ENCODE measurements at regions not wholly inside any gene's neighbourhood (a gene's known extent, or its start where the extent isn't known, plus 50 kb on each side); places are given as distances from the start of the nearest gene placed in this dataset.
"Not testable (repeated sequence)": the region's sequence is repeated elsewhere in the genome, so short reads cannot be mapped to it uniquely, and the experiment has no call there.

GRCh38 chr3:34159613-34160420, 361.4 kb downstream of the PDCD6IP start:
- H4K20me1 ChIP-seq (ENCODE audit: control insufficient read depth, insufficient read depth): no peaks in the 10 kb centered on the region
- no peaks in the 10 kb centered on the region for H3K27me3 ChIP-seq (replicated peaks in 1 of 2; ENCODE audit: control insufficient read depth in 2 of 2, insufficient read depth in 2 of 2, low read length in 1 of 2)
- SMC1A ChIA-PET (ENCODE audit: uncharacterized antibody, unreplicated experiment): no interaction called here
- CTCF ChIA-PET: no interaction called here
- H3K9ac ChIP-seq (ENCODE audit: control insufficient read depth, insufficient read depth, low read length): no peak overlapping the region
- H3K4me1 ChIP-seq (ENCODE audit: control insufficient read depth, insufficient read depth, low read length): peaks cover 3% of the 10 kb centered on the region
- no peak overlapping the region for H3K4me2 ChIP-seq (ENCODE audit: control insufficient read depth, insufficient read depth)
- H3K79me2 ChIP-seq (ENCODE audit: control insufficient read depth, insufficient read depth, low read length): no peaks in the 10 kb centered on the region
- TF ChIP-seq LARP7 (IDR thresholded peaks at IDR 0.05): no peak
- no peak for TF ChIP-seq ZNF274 (IDR thresholded peaks at IDR 0.05; ENCODE audit: insufficient read depth, insufficient read length)
- no peak for TF ChIP-seq ZNF207 (IDR thresholded peaks at IDR 0.05; ENCODE audit: borderline replicate concordance)
- no peak for TF ChIP-seq EZH2 (IDR thresholded peaks at IDR 0.05; ENCODE audit: borderline replicate concordance, control insufficient read depth, low read depth, low read length)
- no peak for TF ChIP-seq POLR2AphosphoS2 (IDR thresholded peaks at IDR 0.05; ENCODE audit: low read depth, low read length)
- TF ChIP-seq CREB1 (IDR thresholded peaks at IDR 0.05; ENCODE audit: low read depth): no peak
- TF ChIP-seq CEBPZ (IDR thresholded peaks at IDR 0.05; ENCODE audit: low read depth, low read length): no peak
- TF ChIP-seq ZSCAN29 (IDR thresholded peaks at IDR 0.05): no peak
- no TSS peak for BruUV-seq (replicated peaks)
- ATAC-seq (no peak), DNase-seq (ENCODE audit: low read depth, low spot score) (no peak), FAIRE-seq (no peak)
- 26% methylated on average over 4 of the region's 4 CpGs for WGBS (ENCODE audit: insufficient coverage, insufficient replicate concordance, low lambda C conversion rate, missing lambda C conversion rate)
- RAD21 ChIA-PET (ENCODE audit: unreplicated experiment): interaction anchor here (0.7 kb wide), 1 partner anchor 9 kb away, joined by 3 read pairs; no protein-coding TSS in a partner anchor
- POLR2A ChIA-PET: no interaction called here
- in situ Hi-C loops (cut with MboI): no loop called here
- intact Hi-C loops (cut with micrococcal nuclease; ENCODE audit: unreplicated experiment): no loop called here
- no peak overlapping the region for H2AFZ ChIP-seq (ENCODE audit: control insufficient read depth, low read depth, low read length)
- H3K9me3 ChIP-seq (replicated peaks; ENCODE audit: control insufficient read depth, insufficient read depth, low read length): no peaks in the 10 kb centered on the region; the same call in 2 of the 3 replicates
- H3K27ac ChIP-seq (ENCODE audit: control insufficient read depth, insufficient read depth): no peak overlapping the region
- no peak overlapping the region for H3K4me3 ChIP-seq
- no peaks in the 10 kb centered on the region for H3K36me3 ChIP-seq (ENCODE audit: control insufficient read depth in 2 of 2, insufficient read depth in 2 of 2, low read length in 1 of 2)

- FAIRE-seq; ATAC-seq; DNase-seq (ENCODE audit: low read depth, low spot score); H3K4me1 ChIP-seq (ENCODE audit: control insufficient read depth, insufficient read depth, low read length); H3K4me3 ChIP-seq; H4K20me1 ChIP-seq (ENCODE audit: control insufficient read depth, insufficient read depth); in situ Hi-C loops (cut with MboI); SMC1A ChIA-PET (ENCODE audit: uncharacterized antibody, unreplicated experiment); H3K27ac ChIP-seq (ENCODE audit: control insufficient read depth, insufficient read depth); H3K79me2 ChIP-seq (ENCODE audit: control insufficient read depth, insufficient read depth, low read length); CTCF ChIA-PET; POLR2A ChIA-PET; H3K4me2 ChIP-seq (ENCODE audit: control insufficient read depth, insufficient read depth); H3K9me3 ChIP-seq (replicated peaks; ENCODE audit: control insufficient read depth, insufficient read depth, low read length); intact Hi-C loops (cut with micrococcal nuclease; ENCODE audit: unreplicated experiment); BruUV-seq (replicated peaks); H2AFZ ChIP-seq (ENCODE audit: control insufficient read depth, low read depth, low read length); H3K9ac ChIP-seq (ENCODE audit: control insufficient read depth, insufficient read depth, low read length); RAD21 ChIA-PET (ENCODE audit: unreplicated experiment); H3K36me3 ChIP-seq (ENCODE audit: control insufficient read depth in 2 of 2, insufficient read depth in 2 of 2, low read length in 1 of 2); H3K27me3 ChIP-seq (replicated peaks in 1 of 2; ENCODE audit: control insufficient read depth in 2 of 2, insufficient read depth in 2 of 2, low read length in 1 of 2): not testable (repeated sequence)
- 72% methylated on average over 8 of the region's 8 CpGs for WGBS (ENCODE audit: insufficient coverage, insufficient replicate concordance, low lambda C conversion rate, missing lambda C conversion rate)
Observed at GRCh38 chr3:34169636-34170035, 371.2 kb downstream of the PDCD6IP start.
